ENCODE measurements at regions not wholly inside any gene's neighbourhood (a gene's known extent, or its start where the extent isn't known, plus 50 kb on each side); places are given as distances from the start of the nearest gene placed in this dataset.

DNA sequence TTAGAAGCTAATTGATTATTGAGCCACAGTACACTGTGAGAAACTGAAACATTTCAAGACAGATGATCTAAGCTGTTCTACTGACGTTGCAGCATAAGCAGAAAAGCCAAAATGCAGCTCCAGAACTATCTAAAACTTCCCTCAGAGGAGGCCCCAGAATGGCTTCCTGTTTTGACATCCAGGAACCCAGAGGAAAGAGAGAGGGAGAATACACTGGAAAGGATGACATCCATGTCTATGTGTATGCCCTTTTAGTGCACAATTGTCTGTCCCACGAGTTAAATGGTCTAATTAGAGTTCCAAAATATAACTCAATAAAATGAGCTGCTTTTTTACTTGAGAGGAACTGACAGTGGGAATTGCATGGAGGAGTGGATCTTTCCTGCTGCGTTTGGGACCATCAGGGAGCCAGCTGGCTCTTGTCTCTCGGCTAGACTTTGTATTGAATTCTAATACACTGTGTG lies 688.1 kb downstream of the ZNF385D start:
- H3K9me3 ChIP-seq: no peaks in the 10 kb centered on the region
- no peaks in the 10 kb centered on the region for H3K27me3 ChIP-seq
- no peak overlapping the region for H3K27ac ChIP-seq
- 45 to 65% methylated on average over 4 of the region's 4 CpGs for WGBS, 2 donors
- no peaks in the 10 kb centered on the region for H3K36me3 ChIP-seq
- no peak for DNase-seq
- TF ChIP-seq POLR2A (IDR thresholded peaks at IDR 0.05): no peak
- TF ChIP-seq, protein P1, sequence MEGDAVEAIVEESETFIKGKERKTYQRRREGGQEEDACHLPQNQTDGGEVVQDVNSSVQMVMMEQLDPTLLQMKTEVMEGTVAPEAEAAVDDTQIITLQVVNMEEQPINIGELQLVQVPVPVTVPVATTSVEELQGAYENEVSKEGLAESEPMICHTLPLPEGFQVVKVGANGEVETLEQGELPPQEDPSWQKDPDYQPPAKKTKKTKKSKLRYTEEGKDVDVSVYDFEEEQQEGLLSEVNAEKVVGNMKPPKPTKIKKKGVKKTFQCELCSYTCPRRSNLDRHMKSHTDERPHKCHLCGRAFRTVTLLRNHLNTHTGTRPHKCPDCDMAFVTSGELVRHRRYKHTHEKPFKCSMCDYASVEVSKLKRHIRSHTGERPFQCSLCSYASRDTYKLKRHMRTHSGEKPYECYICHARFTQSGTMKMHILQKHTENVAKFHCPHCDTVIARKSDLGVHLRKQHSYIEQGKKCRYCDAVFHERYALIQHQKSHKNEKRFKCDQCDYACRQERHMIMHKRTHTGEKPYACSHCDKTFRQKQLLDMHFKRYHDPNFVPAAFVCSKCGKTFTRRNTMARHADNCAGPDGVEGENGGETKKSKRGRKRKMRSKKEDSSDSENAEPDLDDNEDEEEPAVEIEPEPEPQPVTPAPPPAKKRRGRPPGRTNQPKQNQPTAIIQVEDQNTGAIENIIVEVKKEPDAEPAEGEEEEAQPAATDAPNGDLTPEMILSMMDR (IDR thresholded peaks at IDR 0.05): no peak
- H3K4me3 ChIP-seq (replicated peaks in 1 of 3): no peak overlapping the region
- H3K4me1 ChIP-seq: no peaks in the 10 kb centered on the region
- intact Hi-C loops (cut with DNase I): no loop called here

DNA sequence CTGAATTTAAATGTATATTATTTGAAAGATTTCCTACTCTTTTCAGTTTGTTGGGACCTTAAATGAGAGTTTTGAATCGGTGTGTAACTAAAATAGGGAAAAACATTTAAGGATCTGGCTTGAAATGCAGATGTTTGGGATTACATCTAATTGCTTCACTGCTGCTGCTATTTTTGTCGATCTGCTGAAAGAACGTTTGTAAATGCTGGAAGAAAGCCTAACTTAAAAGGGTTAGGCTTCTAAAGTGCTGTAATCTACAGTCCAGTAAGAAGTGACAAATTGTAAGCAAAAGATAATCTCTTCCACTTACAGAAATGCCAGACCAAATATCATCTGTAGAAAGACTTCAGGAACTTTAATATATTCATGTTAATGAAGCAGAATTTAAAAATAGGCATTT lies 691.6 kb downstream of the ZNF385D start:
- no peak for DNase-seq
- no peak overlapping the region for H3K4me3 ChIP-seq (replicated peaks in 1 of 3)
- 57 to 65% methylated on average over 3 of the region's 3 CpGs for WGBS, 2 donors
- no peaks in the 10 kb centered on the region for H3K27me3 ChIP-seq
- no peak overlapping the region for H3K27ac ChIP-seq
- H3K4me1 ChIP-seq: no peaks in the 10 kb centered on the region
- H3K9me3 ChIP-seq: no peaks in the 10 kb centered on the region
- TF ChIP-seq, protein P1 (IDR thresholded peaks at IDR 0.05): no peak
- TF ChIP-seq POLR2A (IDR thresholded peaks at IDR 0.05): no peak
- H3K36me3 ChIP-seq: no peaks in the 10 kb centered on the region
- intact Hi-C loops (cut with DNase I): no loop called here

DNA sequence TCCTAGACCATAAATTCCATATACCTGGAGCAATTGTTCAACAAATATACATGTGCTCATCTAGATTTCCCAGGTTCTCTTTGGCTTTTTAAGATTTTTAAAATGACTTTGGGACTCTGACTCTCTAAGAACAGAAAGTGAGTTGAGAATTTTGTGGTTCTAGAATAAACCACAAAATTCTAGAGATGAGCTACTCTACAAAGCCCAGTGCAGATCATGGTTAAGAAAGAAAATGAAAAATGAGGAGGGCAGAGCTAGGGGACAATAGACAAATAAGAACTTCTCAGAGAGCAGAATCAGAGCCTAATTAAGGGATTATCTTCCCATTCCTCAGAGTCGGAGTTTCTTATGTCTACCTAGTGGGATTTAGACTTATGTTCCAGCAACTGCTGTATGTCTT lies 694.7 kb downstream of the ZNF385D start:
- H3K36me3 ChIP-seq: no peaks in the 10 kb centered on the region
- H3K9me3 ChIP-seq: no peaks in the 10 kb centered on the region
- TF ChIP-seq, protein P1 (IDR thresholded peaks at IDR 0.05): no peak
- no peak for TF ChIP-seq POLR2A (IDR thresholded peaks at IDR 0.05)
- intact Hi-C loops (cut with DNase I): no loop called here
- 87 to 89% methylated on average over 1 of the region's 1 CpG for WGBS, 2 donors
- H3K27me3 ChIP-seq: no peaks in the 10 kb centered on the region
- H3K27ac ChIP-seq: no peak overlapping the region
- no peak for DNase-seq
- H3K4me1 ChIP-seq: no peaks in the 10 kb centered on the region
- no peak overlapping the region for H3K4me3 ChIP-seq (replicated peaks in 1 of 3)

DNA sequence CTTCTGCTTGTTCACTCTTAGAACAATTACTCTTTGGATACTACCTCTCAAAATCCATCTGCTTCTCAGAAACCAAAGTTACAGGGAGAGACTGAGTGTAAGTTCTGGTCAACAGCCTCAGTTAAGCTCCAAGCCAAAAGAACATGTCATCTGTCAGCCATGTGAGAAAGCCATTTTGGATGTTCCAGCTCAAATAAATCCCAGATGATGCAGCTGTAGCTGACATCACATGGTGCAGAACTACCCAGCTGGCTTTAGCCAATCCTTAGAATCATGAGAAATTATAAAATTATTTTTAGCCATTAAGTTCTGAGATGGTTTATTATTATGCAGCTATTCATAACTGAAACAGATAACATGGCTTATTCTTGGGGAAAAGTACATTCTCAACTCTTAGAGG lies 696.0 kb downstream of the ZNF385D start:
- no peak overlapping the region for H3K4me3 ChIP-seq (replicated peaks in 1 of 3)
- no peak for DNase-seq
- H3K27me3 ChIP-seq: no peaks in the 10 kb centered on the region
- no peaks in the 10 kb centered on the region for H3K9me3 ChIP-seq
- no peaks in the 10 kb centered on the region for H3K36me3 ChIP-seq
- H3K4me1 ChIP-seq: no peaks in the 10 kb centered on the region
- no peak for TF ChIP-seq POLR2A (IDR thresholded peaks at IDR 0.05)
- no peak overlapping the region for H3K27ac ChIP-seq
- intact Hi-C loops (cut with DNase I): no loop called here

DNA sequence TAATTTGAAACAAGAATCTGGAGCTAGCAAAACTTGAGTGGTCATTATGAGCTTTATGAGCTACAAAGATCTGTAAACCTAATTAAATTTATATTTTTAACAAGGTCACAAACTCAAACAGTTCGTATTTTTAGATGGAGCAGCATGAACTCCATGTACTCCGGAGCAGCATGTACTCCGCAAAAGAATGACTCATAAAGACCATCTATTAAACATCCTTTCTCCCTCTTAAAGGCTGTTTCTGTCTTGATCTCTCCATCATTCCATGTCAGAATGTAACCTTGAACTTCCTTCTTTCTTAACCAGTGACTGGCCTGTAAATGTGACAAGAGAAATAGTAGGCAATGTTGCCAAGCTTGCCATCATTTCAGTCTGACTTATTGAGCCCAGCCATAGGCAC lies 696.9 kb downstream of the ZNF385D start:
- no peak for DNase-seq
- Histone ChIP-seq H3K4me3 (replicated peaks in 1 of 3) (no peak overlapping the region), H3K27ac (no peak overlapping the region), H3K36me3 (no peaks in the 10 kb centered on the region), H3K27me3 (no peaks in the 10 kb centered on the region), H3K4me1 (no peaks in the 10 kb centered on the region), H3K9me3 (no peaks in the 10 kb centered on the region)
- WGBS, 2 donors: 79 to 89% methylated on average over 3 of the region's 3 CpGs
- TF ChIP-seq, protein P1 (IDR thresholded peaks at IDR 0.05): no peak
- TF ChIP-seq POLR2A (IDR thresholded peaks at IDR 0.05): no peak
- intact Hi-C loops (cut with DNase I): no loop called here

All from thyroid gland (tissue), 4 donors.